Endothelial cell of umbilical vein (primary cell): ENCODE measurements at regions not wholly inside any gene's neighbourhood (a gene's known extent, or its start where the extent isn't known, plus 50 kb on each side); places are given as distances from the start of the nearest gene placed in this dataset.

ENCODE experiments used
- BruUV-seq: library from RNA; stranded (reverse); fragments of 400-500 nt; replicated peaks from 2 replicates; lab custom pipeline; 2021; lab: Mats Ljungman, UMichigan
- CTCF ChIA-PET: fragments of 300-600, 350-600 bp; sonication (Branson Sonifier 250); formaldehyde crosslinking; loops from one replicate; lab custom pipeline; 2021; ENCODE audit warnings: antibody characterized with exemption, inconsistent platforms; lab: Charles Lee
- POLR2A ChIA-PET: fragments of 300-600, 350-600 bp; sonication (Branson Sonifier 250); formaldehyde crosslinking; loops from one replicate; lab custom pipeline; 2021; ENCODE audit warnings: antibody characterized with exemption, inconsistent platforms; lab: Charles Lee
- DNase-seq: peaks from one replicate; pipeline ENCODE4 v3.0.0-alpha.2; 2011; ENCODE audit warnings: low read depth, low spot score
- FAIRE-seq: peaks from 2 replicates; lab custom pipeline; 2011; peaks lifted over from hg19 to GRCh38; lab: Jason Lieb, UNC
- H2AFZ ChIP-seq: 2 replicates; pipeline ENCODE4 v1.6.0; 2012; ENCODE audit warnings: low read depth, low read length, control low read depth, inconsistent platforms
- H3K27ac ChIP-seq: 2 replicates; pipeline ENCODE4 v1.5.1; 2011; ENCODE audit warnings: low read depth, mild to moderate bottlenecking, control low read depth, low read length, moderate library complexity; ENCODE audit not compliant: insufficient read depth
- H3K27me3 ChIP-seq, 2 experiments: 2 replicates each; pipeline versions ENCODE4 v1.6.0 to v1.6.1; 2011; ENCODE audit warnings: low read length in 2 of 2, mixed read lengths in 1 of 2; ENCODE audit not compliant: control insufficient read depth in 2 of 2, insufficient read depth in 2 of 2
- H3K36me3 ChIP-seq, 2 experiments: 2 replicates in 1 of 2; 3 replicates in 1 of 2; pipeline ENCODE4 v1.5.1; 2011; ENCODE audit warnings: low read length in 2 of 2, mild to moderate bottlenecking in 1 of 2, moderate library complexity in 1 of 2; ENCODE audit not compliant: control insufficient read depth in 2 of 2, insufficient read depth in 2 of 2; ENCODE audit errors: extremely low read depth in 1 of 2
- H3K4me1 ChIP-seq: 3 replicates; pipeline ENCODE4 v1.5.1; 2011; ENCODE audit warnings: mild to moderate bottlenecking, low read length; ENCODE audit not compliant: control insufficient read depth, insufficient read depth; ENCODE audit errors: extremely low read depth
- H3K4me2 ChIP-seq: 2 replicates; pipeline ENCODE4 v1.6.1; 2011; ENCODE audit warnings: low read length, control low read depth, mixed read lengths; ENCODE audit not compliant: insufficient read depth
- H3K4me3 ChIP-seq, 3 experiments: fragments of 200-600 bp in 1 of 3; sonication (generic), shearing (Covaris generic) in 1 of 3; replicated peaks in 1 of 3; 2 replicates each; pipeline ENCODE4 v1.5.1; 2011 to 2016; ENCODE audit warnings: control low read depth in 3 of 3, low read length in 3 of 3, mild to moderate bottlenecking in 2 of 3, inconsistent platforms in 1 of 3, low read depth in 1 of 3, moderate library complexity in 1 of 3; ENCODE audit not compliant: insufficient read depth in 1 of 3
- H3K79me2 ChIP-seq: 2 replicates; pipeline ENCODE4 v1.6.0; 2012; ENCODE audit warnings: low read length, inconsistent platforms; ENCODE audit not compliant: control insufficient read depth, insufficient read depth
- H3K9ac ChIP-seq: replicated peaks from 2 replicates; pipeline ENCODE3; 2011; ENCODE audit warnings: low read length, control low read depth; ENCODE audit not compliant: insufficient read depth; ENCODE audit errors: extremely low read depth
- H3K9me1 ChIP-seq: replicated peaks from 3 replicates; pipeline ENCODE4 v1.6.0; 2011; ENCODE audit warnings: mild to moderate bottlenecking, low read length; ENCODE audit not compliant: control insufficient read depth, insufficient read depth; ENCODE audit errors: extremely low read depth
- H3K9me3 ChIP-seq: replicated peaks from 2 replicates; pipeline ENCODE4 v1.5.1; 2012; ENCODE audit warnings: low read length, inconsistent platforms; ENCODE audit not compliant: control insufficient read depth, insufficient read depth
- H4K20me1 ChIP-seq: replicated peaks from 2 replicates; pipeline ENCODE3; 2011; ENCODE audit warnings: mild to moderate bottlenecking, low read length; ENCODE audit not compliant: control insufficient read depth, insufficient read depth; ENCODE audit errors: extremely low read depth
- EZH2 ChIP-seq: IDR thresholded peaks from 2 replicates; pipeline ENCODE4 v1.6.1; 2012; ENCODE audit warnings: borderline replicate concordance, low read depth, mild to moderate bottlenecking, moderate library complexity, low read length, inconsistent platforms; ENCODE audit not compliant: severe bottlenecking
- FOS ChIP-seq: IDR thresholded peaks from 2 replicates; pipeline ENCODE4 v1.6.1; 2011; ENCODE audit warnings: mild to moderate bottlenecking, low read length, moderate library complexity, borderline replicate concordance; ENCODE audit not compliant: insufficient read depth
- GATA2 ChIP-seq: IDR thresholded peaks from 2 replicates; pipeline ENCODE4 v1.7.0; 2011; ENCODE audit warnings: low read depth, mild to moderate bottlenecking, moderate library complexity, mixed read lengths, low read length; ENCODE audit not compliant: insufficient read length, insufficient read depth
- JUN ChIP-seq: IDR thresholded peaks from 2 replicates; pipeline ENCODE4 v1.6.1; 2011; ENCODE audit warnings: borderline replicate concordance, low read depth; ENCODE audit not compliant: insufficient read length, insufficient read depth
- MYC ChIP-seq: IDR thresholded peaks from one replicate; pipeline ENCODE4 v1.6.1; 2011; ENCODE audit warnings: mild to moderate bottlenecking, low read depth, low read length
- POLR2A ChIP-seq: IDR thresholded peaks from 2 replicates; pipeline ENCODE4 v1.6.1; 2012; ENCODE audit warnings: low read depth, mild to moderate bottlenecking, control low read depth, low read length
- POLR2AphosphoS5 ChIP-seq: IDR thresholded peaks from 2 replicates; pipeline ENCODE4 v1.6.1; 2012; ENCODE audit warnings: low read depth, mild to moderate bottlenecking, control low read depth, low read length, moderate library complexity; ENCODE audit not compliant: insufficient read depth
- dilution Hi-C: fragments of 300-500 bp; cut with MboI; formaldehyde crosslinking; loops from one replicate; pipeline ENCODE4 v1.15.0; 2019; ENCODE audit warnings: low sequenced_read_pairs; ENCODE audit not compliant: extremely low pct_ligation_motif_present
- intact Hi-C: fragments of 100-400 bp; cut with micrococcal nuclease; formaldehyde crosslinking; loops from one replicate; pipeline ENCODE4 v1.10.0; 2022
- TF ChIP-seq, protein P1 (sequence below), 2 donors: IDR thresholded peaks; 1 replicate in 1 of 2; 2 replicates in 1 of 2; pipeline ENCODE4 v1.5.1; 2011; ENCODE audit warnings: low read length in 2 of 2, mild to moderate bottlenecking in 2 of 2, moderate library complexity in 2 of 2, control low read depth in 1 of 2, inconsistent platforms in 1 of 2, low read depth in 1 of 2; ENCODE audit not compliant: insufficient read depth in 1 of 2; ENCODE audit errors: extremely low read depth in 1 of 2
- TF ChIP-seq, protein P2 (sequence below): IDR thresholded peaks from 2 replicates; pipeline ENCODE4 v1.6.1; 2011; ENCODE audit not compliant: insufficient read depth, insufficient read length

DNA sequence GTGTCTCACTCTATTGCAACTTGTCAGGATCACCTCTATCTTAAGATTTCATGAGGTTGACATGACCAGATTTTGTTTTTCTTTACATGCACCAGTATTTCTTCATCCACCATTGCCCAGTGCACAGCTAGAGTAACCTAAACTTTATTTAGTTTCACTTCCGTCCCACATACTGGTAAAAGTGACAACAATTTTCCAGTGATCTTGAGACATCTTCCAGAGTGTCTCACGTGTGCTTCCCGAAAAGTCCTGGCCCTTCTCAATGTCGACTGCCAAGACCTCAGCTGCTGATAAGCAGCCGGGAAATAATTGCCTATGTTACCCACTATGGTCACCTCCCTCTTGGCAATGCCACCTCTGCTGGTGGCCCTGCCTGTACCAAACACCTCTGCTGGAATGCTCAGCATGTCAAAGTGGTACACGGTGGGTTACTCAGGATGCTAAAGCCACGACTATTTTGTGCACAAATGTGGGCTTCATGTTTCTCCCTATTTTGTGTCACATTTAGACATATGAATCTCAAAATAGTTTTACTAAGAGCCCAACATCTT is 379.7 kb upstream of the TGFBR2 start:
- Histone ChIP-seq H3K79me2 (no peaks in the 10 kb centered on the region), H4K20me1 (no peaks in the 10 kb centered on the region), H2AFZ (no peak overlapping the region), H3K9ac (no peak overlapping the region), H3K36me3 (no peaks in the 10 kb centered on the region), H3K9me1 (no peaks in the 10 kb centered on the region), H3K4me3 (no peak overlapping the region), H3K27me3 (no peaks in the 10 kb centered on the region), H3K4me2 (no peak overlapping the region), H3K4me1 (peaks cover 24% of the 10 kb centered on the region), H3K9me3 (no peaks in the 10 kb centered on the region), H3K27ac (no peak overlapping the region)
- DNase-seq, result no peak
- ChIA-PET POLR2A (no interaction called here), CTCF (no interaction called here)
- intact Hi-C loops, result loop anchor here (5.0 kb wide), 1 partner anchor 476 kb away; no protein-coding TSS in a partner anchor
- no TSS peak for BruUV-seq
- TF ChIP-seq POLR2A (no peak), GATA2 (no peak), POLR2AphosphoS5 (no peak), FOS (no peak), JUN (no peak), MYC (no peak), EZH2 (no peak)
- TF ChIP-seq, protein P1, sequence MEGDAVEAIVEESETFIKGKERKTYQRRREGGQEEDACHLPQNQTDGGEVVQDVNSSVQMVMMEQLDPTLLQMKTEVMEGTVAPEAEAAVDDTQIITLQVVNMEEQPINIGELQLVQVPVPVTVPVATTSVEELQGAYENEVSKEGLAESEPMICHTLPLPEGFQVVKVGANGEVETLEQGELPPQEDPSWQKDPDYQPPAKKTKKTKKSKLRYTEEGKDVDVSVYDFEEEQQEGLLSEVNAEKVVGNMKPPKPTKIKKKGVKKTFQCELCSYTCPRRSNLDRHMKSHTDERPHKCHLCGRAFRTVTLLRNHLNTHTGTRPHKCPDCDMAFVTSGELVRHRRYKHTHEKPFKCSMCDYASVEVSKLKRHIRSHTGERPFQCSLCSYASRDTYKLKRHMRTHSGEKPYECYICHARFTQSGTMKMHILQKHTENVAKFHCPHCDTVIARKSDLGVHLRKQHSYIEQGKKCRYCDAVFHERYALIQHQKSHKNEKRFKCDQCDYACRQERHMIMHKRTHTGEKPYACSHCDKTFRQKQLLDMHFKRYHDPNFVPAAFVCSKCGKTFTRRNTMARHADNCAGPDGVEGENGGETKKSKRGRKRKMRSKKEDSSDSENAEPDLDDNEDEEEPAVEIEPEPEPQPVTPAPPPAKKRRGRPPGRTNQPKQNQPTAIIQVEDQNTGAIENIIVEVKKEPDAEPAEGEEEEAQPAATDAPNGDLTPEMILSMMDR (IDR thresholded peaks at IDR 0.05; ENCODE audit: extremely low read depth in 1 of 2, insufficient read depth in 1 of 2, low read depth in 1 of 2, low read length in 2 of 2), result no peak
- TF ChIP-seq, protein P2, sequence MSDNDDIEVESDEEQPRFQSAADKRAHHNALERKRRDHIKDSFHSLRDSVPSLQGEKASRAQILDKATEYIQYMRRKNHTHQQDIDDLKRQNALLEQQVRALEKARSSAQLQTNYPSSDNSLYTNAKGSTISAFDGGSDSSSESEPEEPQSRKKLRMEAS, result no peak
- dilution Hi-C loops, result no loop called here
- no peak for FAIRE-seq
